GM20000 (cell line): ENCODE measurements at regions not wholly inside any gene's neighbourhood (a gene's known extent, or its start where the extent isn't known, plus 50 kb on each side); places are given as distances from the start of the nearest gene placed in this dataset.

ENCODE experiments used
- DNase-seq: peaks from one replicate; pipeline ENCODE4 v3.0.0; 2012; ENCODE audit warnings: low spot score
- TF ChIP-seq, protein P1 (sequence below): IDR thresholded peaks from 2 replicates; pipeline ENCODE4 v1.5.1; 2012; ENCODE audit warnings: mild to moderate bottlenecking, control low read depth; ENCODE audit errors: extremely low read depth, missing control alignments

DNA sequence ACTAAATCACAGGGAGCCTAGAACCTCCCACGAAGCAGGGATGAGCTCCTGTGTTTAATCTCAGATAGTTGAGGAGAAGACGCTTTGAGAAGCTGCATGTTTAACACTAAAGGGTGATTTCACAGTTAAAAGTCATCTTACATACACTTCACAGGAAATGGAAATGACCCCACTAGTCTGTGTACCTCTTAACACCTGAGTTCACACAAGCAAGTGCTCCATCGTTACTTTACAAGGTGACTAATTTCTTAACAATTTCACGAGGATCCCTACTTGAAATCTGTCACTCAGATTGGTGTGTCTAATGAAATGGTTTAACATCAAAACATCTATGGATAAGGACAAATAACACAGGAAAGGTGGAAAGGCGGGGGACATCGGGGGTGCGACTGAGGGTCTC is 93.8 kb upstream of the RPS6KA2 start:
- TF ChIP-seq, protein P1, sequence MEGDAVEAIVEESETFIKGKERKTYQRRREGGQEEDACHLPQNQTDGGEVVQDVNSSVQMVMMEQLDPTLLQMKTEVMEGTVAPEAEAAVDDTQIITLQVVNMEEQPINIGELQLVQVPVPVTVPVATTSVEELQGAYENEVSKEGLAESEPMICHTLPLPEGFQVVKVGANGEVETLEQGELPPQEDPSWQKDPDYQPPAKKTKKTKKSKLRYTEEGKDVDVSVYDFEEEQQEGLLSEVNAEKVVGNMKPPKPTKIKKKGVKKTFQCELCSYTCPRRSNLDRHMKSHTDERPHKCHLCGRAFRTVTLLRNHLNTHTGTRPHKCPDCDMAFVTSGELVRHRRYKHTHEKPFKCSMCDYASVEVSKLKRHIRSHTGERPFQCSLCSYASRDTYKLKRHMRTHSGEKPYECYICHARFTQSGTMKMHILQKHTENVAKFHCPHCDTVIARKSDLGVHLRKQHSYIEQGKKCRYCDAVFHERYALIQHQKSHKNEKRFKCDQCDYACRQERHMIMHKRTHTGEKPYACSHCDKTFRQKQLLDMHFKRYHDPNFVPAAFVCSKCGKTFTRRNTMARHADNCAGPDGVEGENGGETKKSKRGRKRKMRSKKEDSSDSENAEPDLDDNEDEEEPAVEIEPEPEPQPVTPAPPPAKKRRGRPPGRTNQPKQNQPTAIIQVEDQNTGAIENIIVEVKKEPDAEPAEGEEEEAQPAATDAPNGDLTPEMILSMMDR, result no peak
- DNase-seq, result no peak

DNA sequence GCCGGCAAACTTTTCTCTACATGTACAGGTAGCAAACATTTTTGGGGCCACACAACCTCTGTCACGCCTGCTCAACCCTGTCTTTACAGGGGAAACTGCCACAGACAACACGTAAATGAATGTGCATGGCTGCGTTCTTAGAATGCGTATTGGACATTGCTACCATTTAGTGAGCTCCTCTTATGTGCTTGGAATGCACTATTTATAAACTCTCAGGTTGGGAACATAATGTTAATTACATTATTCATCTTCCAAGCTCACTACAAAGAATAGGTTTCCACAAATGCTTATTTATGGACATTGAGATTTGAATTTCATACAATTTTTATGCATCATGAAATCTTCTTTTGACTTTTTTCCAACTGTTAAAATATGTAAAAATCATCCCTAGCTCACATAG is 92.0 kb upstream of the RPS6KA2 start:
- no peak for DNase-seq
- TF ChIP-seq, protein P1, result no peak

DNA sequence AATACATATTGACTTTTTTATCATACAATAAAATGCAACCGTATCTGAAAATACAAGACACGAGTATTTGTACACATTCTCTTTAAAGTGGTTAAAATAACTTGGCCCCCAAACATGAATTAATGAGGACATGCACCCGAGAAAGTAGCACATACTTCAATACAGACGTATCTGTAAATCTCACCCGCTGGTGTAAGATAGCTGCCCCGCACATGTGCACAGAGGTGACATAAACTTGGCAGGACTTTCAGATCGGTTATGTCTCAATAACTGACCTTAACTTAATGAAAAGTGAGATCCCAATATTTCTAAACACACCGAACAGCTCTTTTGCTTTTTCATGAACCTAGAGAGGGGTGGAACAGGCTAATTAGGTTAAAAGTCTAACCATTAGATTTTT is 91.5 kb upstream of the RPS6KA2 start:
- DNase-seq, result no peak
- TF ChIP-seq, protein P1, result no peak

DNA sequence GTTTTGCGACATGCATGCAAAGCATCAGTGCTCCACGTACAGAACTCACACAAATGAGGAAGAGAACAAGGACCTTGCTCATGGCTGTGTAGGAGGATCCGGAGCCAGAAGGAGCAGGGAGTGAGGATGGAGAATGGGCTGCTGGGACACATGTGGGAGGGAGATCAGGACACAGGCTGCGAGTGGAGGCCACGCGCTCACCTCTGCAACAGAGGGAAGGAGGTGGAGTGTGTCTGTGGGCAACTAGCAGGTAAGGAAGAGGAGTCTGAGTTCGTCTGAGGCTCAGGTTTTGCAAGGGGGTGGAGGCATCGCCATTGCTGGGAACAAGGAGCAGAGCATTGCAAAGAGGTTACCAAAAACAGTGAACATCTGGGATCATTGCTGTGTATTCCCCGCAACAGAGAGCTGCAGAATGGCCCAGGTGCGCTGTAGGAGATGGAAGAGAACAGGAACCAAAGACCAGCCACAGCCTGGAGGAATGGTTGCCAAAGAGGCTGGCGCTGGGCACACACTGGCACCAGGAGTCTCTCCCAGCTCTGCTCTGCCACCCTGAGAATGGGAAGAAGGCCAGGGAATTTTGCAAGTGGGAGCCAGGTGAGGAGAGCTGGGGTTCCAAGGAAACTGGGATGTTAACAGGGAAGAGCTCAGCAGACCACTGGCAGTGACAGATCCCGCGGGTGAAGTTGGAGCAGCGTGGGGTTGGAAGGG is 90.0 kb upstream of the RPS6KA2 start:
- DNase-seq, result no peak
- TF ChIP-seq, protein P1, result no peak

DNA sequence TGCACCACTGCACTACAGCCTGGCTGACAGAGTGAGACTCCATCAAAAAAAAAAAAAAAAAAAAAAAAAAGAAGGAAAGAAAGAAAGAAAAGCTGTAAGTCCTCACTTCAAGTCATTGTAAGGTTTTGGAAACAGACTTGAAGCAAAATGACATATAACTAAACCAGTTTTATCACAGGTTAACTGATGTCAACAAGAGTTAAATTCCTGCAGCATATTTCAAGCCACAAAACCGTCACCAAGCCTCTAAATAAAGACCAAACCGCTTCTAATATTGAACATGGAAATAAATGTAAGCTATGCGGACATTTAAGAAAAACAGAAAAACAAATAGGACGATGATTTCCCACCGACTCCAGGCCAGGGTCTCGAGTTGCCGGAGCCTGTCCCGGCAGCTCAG is 88.9 kb upstream of the RPS6KA2 start:
- TF ChIP-seq, protein P1, result no peak
- no peak for DNase-seq

DNA sequence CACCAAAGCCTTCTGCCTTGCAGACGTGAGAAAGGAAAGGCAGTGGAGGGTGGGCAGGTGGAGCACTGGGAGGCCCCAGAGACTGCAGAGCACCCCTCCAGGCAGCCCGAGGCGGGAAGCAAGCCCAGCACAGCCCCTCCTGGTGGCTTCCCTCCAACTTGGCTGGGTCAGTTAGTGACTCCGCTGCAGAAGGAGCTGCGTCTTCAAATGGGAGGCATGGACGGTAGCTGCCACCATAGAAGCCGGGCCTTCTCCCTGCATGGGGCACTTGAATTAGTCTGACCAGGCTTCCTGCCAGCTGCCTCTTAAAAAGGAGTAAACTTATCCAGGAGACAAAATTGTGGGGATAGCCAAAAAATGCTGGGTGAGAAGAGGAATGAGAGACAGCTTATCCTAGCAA is 88.0 kb upstream of the RPS6KA2 start:
- TF ChIP-seq, protein P1, result no peak
- no peak for DNase-seq

DNA sequence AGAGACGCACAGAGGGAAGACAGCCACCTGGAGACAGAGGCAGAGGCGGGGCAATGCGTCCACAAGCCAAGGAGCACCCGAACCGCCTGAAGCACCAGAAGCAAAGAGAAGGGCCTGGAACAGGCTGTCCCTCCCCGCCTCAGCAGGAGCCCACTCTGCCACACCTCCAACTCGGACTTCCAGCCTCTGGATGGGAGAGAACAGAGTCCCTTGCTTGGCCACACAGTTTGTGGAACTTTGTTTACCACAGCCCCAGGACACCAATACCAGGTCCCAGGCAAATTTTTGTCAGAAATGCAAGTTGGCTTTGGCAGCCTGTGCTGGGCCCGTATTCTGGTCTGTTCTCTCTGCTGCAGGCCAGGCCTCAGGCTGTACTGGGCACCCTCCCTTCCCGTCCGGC is 87.5 kb upstream of the RPS6KA2 start:
- TF ChIP-seq, protein P1, result no peak
- DNase-seq, result no peak
